SU-DHL-6 (cell line): ENCODE measurements at regions not wholly inside any gene's neighbourhood (a gene's known extent, or its start where the extent isn't known, plus 50 kb on each side); places are given as distances from the start of the nearest gene placed in this dataset.
"Not testable (repeated sequence)": the region's sequence is repeated elsewhere in the genome, so short reads cannot be mapped to it uniquely, and the experiment has no call there.

Source experiments
- CTCF ChIP-seq: fragments of 200-600 bp; sonication (generic); IDR thresholded peaks from one replicate; pipeline ENCODE4 v1.5.1; 2017; ENCODE audit warnings: antibody characterized with exemption, mild to moderate bottlenecking, low read length, moderate library complexity; ENCODE audit not compliant: insufficient read depth, poor library complexity, severe bottlenecking
- EZH2phosphoT487 ChIP-seq: fragments of 200-600 bp; sonication (generic), shearing (Covaris generic); conservative IDR thresholded peaks from 2 replicates; pipeline ENCODE4 v1.6.1; 2018; ENCODE audit warnings: mild to moderate bottlenecking, antibody characterized with exemption, low read length, moderate library complexity, mixed read lengths

GRCh38 chr1:55430720-55431119 lies 215.6 kb upstream of the USP24 start:
- not testable (repeated sequence) for TF ChIP-seq CTCF, EZH2phosphoT487
